Activated naive CD4-positive, alpha-beta T cell treated with anti-CD3 and anti-CD28 coated beads for 36 hours (primary cell): ENCODE measurements at regions not wholly inside any gene's neighbourhood (a gene's known extent, or its start where the extent isn't known, plus 50 kb on each side); places are given as distances from the start of the nearest gene placed in this dataset.
"Not testable (repeated sequence)": the region's sequence is repeated elsewhere in the genome, so short reads cannot be mapped to it uniquely, and the experiment has no call there.

ENCODE experiments used
- CTCF ChIA-PET: fragments of 350-600 bp; sonication (Branson Sonifier 250); formaldehyde crosslinking; loops from one replicate; lab custom pipeline; 2021; ENCODE audit warnings: antibody characterized with exemption; lab: Charles Lee
- DNase-seq: peaks from one replicate; pipeline ENCODE4 v3.0.0-alpha.2; 2020
- H3K27ac Mint-ChIP-seq: one replicate; pipeline ENCODE4 v1.8.0; 2021; ENCODE audit warnings: mild to moderate bottlenecking, mixed read lengths
- H3K27me3 Mint-ChIP-seq: one replicate; pipeline ENCODE4 v1.8.0; 2021; ENCODE audit warnings: low read depth, mixed read lengths
- H3K36me3 Mint-ChIP-seq: one replicate; pipeline ENCODE4 v1.8.0; 2021; ENCODE audit warnings: low read depth, mixed read lengths
- H3K4me1 Mint-ChIP-seq: one replicate; pipeline ENCODE4 v1.8.0; 2021; ENCODE audit warnings: low read depth, mixed read lengths
- H3K4me3 Mint-ChIP-seq: one replicate; pipeline ENCODE4 v1.8.0; 2021; ENCODE audit warnings: mild to moderate bottlenecking, moderate library complexity, mixed read lengths
- H3K9me3 Mint-ChIP-seq: one replicate; pipeline ENCODE4 v1.8.0; 2021; ENCODE audit warnings: mixed read lengths
- intact Hi-C: fragments of 100-400 bp; cut with micrococcal nuclease; formaldehyde crosslinking; loops from one replicate; pipeline ENCODE4 v1.15.1; 2023

DNA sequence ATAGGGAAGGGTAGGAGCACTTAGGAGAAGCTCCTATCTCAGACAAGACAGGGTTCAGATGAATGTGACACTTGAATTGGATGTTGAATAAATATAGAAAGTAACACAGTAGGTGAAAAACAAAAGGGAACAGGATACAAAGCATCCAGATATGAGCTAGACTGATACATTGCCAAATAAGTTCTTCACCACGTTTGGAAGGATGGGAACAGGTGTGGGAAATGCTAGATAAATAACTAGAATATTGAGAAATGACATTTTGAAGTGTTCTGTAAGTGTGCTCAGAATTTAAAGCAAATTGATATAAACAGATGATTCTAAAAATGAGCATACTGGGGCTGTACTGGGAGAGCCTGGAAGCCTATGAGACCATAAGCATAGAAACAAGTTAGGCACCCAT lies 340.1 kb upstream of the PRR16 start:
- CTCF ChIA-PET = interaction anchor here (0.8 kb wide), 1 partner anchor 653 kb away, joined by 3 read pairs; no protein-coding TSS in a partner anchor
- H3K9me3 Mint-ChIP-seq = peaks cover 6% of the 10 kb centered on the region
- H3K4me3 Mint-ChIP-seq = no peak overlapping the region
- intact Hi-C loops = no loop called here
- H3K4me1 Mint-ChIP-seq = no peaks in the 10 kb centered on the region
- no peaks in the 10 kb centered on the region for H3K27me3 Mint-ChIP-seq
- no peak overlapping the region for H3K27ac Mint-ChIP-seq
- no peak for DNase-seq
- no peaks in the 10 kb centered on the region for H3K36me3 Mint-ChIP-seq

DNA sequence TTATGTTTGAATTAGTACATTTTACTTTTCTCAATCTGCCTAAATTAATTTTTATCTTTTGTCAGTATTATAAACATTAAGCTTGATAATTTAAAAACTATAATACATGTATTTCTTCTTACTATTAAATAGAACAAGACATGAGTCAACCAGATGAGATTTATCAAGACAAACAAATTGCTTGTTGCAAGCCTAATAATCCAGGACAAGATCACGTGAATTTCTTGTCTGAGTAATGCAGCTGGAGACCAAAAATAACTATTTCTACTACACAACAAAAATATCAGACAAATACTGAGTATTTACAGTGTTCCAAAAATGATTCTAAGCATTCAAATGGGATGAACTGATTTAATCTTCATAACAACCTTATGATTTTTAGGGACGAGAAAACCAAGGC lies 339.1 kb upstream of the PRR16 start:
- no peaks in the 10 kb centered on the region for H3K4me1 Mint-ChIP-seq
- H3K36me3 Mint-ChIP-seq = no peaks in the 10 kb centered on the region
- no peak overlapping the region for H3K27ac Mint-ChIP-seq
- peaks cover 5% of the 10 kb centered on the region for H3K9me3 Mint-ChIP-seq
- no peak for DNase-seq
- H3K4me3 Mint-ChIP-seq = no peak overlapping the region
- H3K27me3 Mint-ChIP-seq = no peaks in the 10 kb centered on the region
- intact Hi-C loops = no loop called here
- CTCF ChIA-PET = interaction anchor here (0.8 kb wide), 1 partner anchor 654 kb away, joined by 3 read pairs; no protein-coding TSS in a partner anchor

DNA sequence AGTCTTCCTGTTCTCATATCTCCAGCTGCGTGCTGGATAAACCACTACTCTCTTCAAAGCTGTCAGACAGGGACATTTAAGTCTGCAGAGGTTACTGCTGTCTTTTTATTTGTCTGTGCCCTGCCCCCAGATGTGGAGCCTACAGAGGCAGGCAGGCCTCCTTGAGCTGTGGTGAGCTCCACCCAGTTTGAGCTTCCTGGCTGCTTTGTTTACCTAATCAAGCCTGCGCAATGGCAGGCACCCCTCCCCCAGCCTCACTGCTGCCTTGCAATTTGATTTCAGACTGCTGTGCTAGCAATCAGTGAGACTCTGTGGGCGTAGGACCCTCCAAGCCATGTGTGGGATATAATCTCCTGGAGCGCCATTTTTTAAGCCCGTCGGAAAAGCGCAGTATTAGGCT lies 331.8 kb upstream of the PRR16 start:
- H3K4me3 Mint-ChIP-seq, intact Hi-C loops, CTCF ChIA-PET, H3K4me1 Mint-ChIP-seq, H3K27me3 Mint-ChIP-seq, H3K36me3 Mint-ChIP-seq, H3K27ac Mint-ChIP-seq, H3K9me3 Mint-ChIP-seq, DNase-seq: not testable (repeated sequence)

DNA sequence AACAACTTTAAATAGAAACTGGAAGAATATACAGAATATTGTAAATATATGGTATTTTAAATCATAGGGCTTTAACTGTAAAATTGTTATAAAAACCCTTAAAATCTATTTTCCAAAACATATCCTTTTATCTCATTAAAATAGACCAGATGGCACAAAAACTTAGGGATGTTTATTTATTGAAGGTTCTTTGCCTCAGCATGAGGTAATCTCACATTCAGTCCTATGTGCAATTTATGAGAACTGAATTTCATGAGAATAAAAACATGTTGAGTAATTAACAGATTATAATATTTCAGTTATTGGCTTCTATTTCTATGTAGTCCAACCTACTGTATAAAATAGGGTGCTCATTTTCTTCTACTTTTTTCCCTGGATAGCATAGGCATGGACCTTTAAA lies 329.2 kb upstream of the PRR16 start:
- intact Hi-C loops = no loop called here
- CTCF ChIA-PET = no interaction called here
- Mint-ChIP-seq H3K27me3 (no peaks in the 10 kb centered on the region), H3K4me1 (no peaks in the 10 kb centered on the region), H3K27ac (no peak overlapping the region), H3K4me3 (no peak overlapping the region), H3K36me3 (no peaks in the 10 kb centered on the region), H3K9me3 (peaks cover 5% of the 10 kb centered on the region)
- no peak for DNase-seq

DNA sequence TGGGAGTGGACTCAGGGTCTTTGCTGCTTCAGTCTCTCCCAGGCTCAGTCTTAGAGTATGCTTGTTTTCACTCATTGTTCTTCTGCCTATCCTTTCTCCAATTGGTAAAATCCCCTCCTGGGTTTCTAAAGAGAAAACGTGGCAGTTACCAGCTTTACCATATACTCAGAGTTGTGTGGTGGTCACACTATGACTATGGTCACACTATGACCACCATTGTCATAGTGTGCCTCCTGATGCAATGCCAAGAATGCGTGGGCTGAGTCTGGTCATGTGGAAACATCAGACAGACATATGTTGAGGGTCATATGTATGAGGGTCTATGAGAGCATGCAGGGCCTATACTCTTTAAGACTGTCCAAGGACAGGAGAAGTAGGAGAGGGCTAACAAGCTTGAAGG lies 326.5 kb upstream of the PRR16 start:
- Mint-ChIP-seq H3K4me1 (no peaks in the 10 kb centered on the region), H3K27ac (no peak overlapping the region), H3K27me3 (no peaks in the 10 kb centered on the region), H3K36me3 (no peaks in the 10 kb centered on the region), H3K4me3 (no peak overlapping the region), H3K9me3 (no peaks in the 10 kb centered on the region)
- intact Hi-C loops = no loop called here
- CTCF ChIA-PET = no interaction called here
- DNase-seq = no peak

DNA sequence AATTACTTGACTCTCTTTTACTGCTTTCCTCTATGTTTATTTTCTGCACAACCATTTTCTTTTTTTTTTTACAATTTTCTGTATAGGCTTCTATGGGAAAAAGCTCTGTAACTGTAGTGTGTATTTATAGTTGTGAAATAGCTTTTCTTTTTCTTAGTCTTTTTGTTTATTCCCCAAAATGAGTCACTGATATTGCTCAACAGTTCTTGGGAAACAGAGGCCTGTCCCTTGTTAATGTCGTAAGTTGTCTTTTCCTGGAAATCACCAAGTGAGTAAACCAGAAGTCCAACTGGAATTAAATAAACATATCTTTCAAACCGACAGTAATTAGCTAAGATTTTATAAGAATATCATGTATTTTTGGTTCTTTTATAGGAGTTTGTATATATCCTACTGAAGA lies 325.1 kb upstream of the PRR16 start:
- no peak overlapping the region for H3K27ac Mint-ChIP-seq

DNA sequence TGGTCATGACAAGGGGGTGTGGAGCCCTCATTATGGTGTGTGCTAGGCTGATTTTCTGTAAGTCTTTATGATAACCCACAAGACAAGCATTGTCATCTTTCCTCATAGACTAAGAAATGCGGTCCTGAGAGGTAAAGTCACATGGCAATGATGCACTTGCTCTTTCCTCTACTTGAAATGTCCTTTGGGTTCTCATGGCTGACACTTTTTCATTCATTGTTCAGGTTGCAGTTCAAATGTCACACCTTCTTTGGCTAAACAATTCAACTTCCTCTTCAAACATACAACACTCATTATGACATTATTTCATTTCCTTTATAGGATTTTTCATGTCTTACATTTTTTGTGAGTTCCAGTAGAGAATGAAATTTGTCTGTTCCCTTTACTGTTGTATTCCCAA lies 323.6 kb upstream of the PRR16 start:
- H3K36me3 Mint-ChIP-seq = no peaks in the 10 kb centered on the region
- DNase-seq = no peak
- no peak overlapping the region for H3K4me3 Mint-ChIP-seq
- CTCF ChIA-PET = no interaction called here
- intact Hi-C loops = no loop called here
- no peak overlapping the region for H3K27ac Mint-ChIP-seq
- H3K9me3 Mint-ChIP-seq = no peaks in the 10 kb centered on the region
- H3K4me1 Mint-ChIP-seq = no peaks in the 10 kb centered on the region
- H3K27me3 Mint-ChIP-seq = no peaks in the 10 kb centered on the region

More for the DNA sequence above, 325.1 kb upstream of the PRR16 start:
- intact Hi-C loops = no loop called here
- Mint-ChIP-seq H3K4me3 (no peak overlapping the region), H3K9me3 (no peaks in the 10 kb centered on the region), H3K27me3 (no peaks in the 10 kb centered on the region), H3K36me3 (no peaks in the 10 kb centered on the region), H3K4me1 (no peaks in the 10 kb centered on the region)
- CTCF ChIA-PET = no interaction called here
- no peak for DNase-seq

DNA sequence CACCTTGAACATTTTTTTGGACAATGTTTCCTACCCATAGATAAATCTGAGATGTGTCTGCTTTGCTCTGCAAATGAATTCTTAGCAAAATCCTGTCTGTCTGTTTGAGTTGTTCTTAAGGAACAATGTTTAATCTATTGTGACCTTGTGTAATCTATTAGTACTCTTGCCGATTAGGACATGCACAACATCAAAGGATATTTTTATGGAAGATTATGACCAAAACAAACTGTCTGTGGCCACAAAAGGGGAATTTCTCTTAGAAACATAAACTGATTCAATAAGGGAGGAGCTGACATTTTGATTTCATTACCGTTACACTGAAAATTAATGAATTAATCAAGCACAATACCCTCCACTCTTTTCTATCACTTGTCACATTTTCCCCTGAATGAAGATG lies 323.0 kb upstream of the PRR16 start:
- H3K36me3 Mint-ChIP-seq = no peaks in the 10 kb centered on the region
- no peak for DNase-seq
- no peaks in the 10 kb centered on the region for H3K9me3 Mint-ChIP-seq
- H3K4me3 Mint-ChIP-seq = no peak overlapping the region
- CTCF ChIA-PET = no interaction called here
- no peaks in the 10 kb centered on the region for H3K27me3 Mint-ChIP-seq
- H3K27ac Mint-ChIP-seq = no peak overlapping the region
- H3K4me1 Mint-ChIP-seq = no peaks in the 10 kb centered on the region
- intact Hi-C loops = no loop called here

DNA sequence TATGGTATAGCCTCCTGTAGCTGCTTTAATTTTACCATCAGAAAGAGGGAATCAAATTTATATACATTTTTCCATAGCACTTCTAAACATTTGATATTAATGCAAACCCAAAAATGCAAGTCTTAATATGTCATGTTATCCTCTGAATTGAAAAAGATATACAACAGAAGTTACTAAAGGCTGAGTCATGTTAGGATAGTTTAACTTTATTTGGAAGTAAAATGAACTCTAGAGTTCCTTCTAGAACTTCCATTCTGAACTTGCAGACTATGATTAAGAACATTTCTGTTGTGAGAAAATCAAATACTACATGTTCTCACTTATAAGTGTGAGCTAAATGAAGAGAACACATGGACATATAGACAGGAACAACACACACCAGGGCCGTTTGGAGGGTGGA lies 317.3 kb upstream of the PRR16 start:
- no peaks in the 10 kb centered on the region for H3K36me3 Mint-ChIP-seq
- intact Hi-C loops = no loop called here
- H3K9me3 Mint-ChIP-seq = no peaks in the 10 kb centered on the region
- DNase-seq = no peak
- H3K27ac Mint-ChIP-seq = no peak overlapping the region
- H3K4me1 Mint-ChIP-seq = no peaks in the 10 kb centered on the region
- no peak overlapping the region for H3K4me3 Mint-ChIP-seq
- CTCF ChIA-PET = no interaction called here
- H3K27me3 Mint-ChIP-seq = no peaks in the 10 kb centered on the region

DNA sequence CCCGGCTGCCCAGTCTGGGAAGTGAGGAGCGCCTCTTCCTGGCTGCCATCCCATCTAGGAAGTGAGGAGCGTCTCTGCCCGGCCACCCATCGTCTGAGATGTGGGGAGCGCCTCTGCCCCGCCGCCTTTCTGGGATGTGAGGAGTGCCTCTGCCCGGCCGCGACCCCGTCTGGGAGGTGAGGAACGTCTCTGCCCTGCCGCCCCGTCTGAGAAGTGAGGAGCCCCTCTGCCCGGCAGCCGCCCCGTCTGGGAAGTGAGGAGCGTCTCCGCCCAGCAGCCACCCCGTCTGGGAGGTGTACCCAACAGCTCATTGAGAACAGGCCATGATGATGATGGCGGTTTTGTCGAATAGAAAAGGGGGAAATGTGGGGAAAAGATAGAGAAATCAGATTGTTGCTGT lies 316.2 kb upstream of the PRR16 start:
- H3K36me3 Mint-ChIP-seq, H3K27me3 Mint-ChIP-seq, CTCF ChIA-PET, H3K9me3 Mint-ChIP-seq, H3K27ac Mint-ChIP-seq, H3K4me1 Mint-ChIP-seq, intact Hi-C loops, DNase-seq, H3K4me3 Mint-ChIP-seq: not testable (repeated sequence)

DNA sequence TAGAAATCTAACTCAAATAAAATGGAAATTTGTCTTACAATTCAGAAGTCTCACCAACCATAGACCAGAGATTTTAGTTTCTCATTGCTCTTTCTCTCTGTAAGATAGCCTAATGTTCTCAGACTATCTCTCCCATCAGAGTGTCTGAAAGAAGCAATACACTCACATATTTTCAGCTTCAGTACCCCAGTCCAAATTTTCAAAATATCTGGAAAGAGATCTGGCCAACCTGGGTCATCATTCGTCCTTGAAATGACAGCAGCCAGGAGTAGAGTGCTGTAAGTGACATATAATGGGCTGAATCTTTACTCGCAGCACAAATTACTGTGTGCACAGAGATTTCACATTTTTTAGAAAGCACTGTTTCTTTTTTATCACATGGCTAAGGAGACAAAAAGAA lies 313.3 kb upstream of the PRR16 start:
- intact Hi-C loops = no loop called here
- Mint-ChIP-seq H3K4me1 (no peaks in the 10 kb centered on the region), H3K27ac (no peak overlapping the region), H3K27me3 (no peaks in the 10 kb centered on the region), H3K36me3 (no peaks in the 10 kb centered on the region), H3K4me3 (no peak overlapping the region), H3K9me3 (no peaks in the 10 kb centered on the region)
- CTCF ChIA-PET = no interaction called here
- no peak for DNase-seq

DNA sequence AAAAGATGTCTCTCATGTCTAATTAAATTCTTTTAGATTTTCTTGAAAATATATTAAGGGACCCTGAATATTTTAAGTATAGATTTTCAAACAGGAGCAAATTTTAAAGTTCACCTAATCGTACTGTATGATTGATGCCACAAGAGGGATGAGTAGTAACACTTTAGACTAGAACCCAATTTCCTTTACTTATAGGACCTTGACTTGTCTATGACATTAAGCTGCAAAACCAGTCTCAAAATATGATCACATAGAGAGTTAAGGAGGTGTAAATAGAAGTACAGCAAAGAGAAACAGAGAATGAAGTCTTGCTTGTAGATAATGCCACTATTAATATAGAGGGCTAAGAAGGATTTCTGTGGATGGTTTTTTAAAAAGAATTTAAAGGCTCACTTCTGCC lies 312.9 kb upstream of the PRR16 start:
- CTCF ChIA-PET = no interaction called here
- intact Hi-C loops = no loop called here
- no peaks in the 10 kb centered on the region for H3K9me3 Mint-ChIP-seq
- no peak overlapping the region for H3K27ac Mint-ChIP-seq
- no peaks in the 10 kb centered on the region for H3K27me3 Mint-ChIP-seq
- no peak for DNase-seq
- H3K4me1 Mint-ChIP-seq = no peaks in the 10 kb centered on the region
- no peak overlapping the region for H3K4me3 Mint-ChIP-seq
- H3K36me3 Mint-ChIP-seq = no peaks in the 10 kb centered on the region

DNA sequence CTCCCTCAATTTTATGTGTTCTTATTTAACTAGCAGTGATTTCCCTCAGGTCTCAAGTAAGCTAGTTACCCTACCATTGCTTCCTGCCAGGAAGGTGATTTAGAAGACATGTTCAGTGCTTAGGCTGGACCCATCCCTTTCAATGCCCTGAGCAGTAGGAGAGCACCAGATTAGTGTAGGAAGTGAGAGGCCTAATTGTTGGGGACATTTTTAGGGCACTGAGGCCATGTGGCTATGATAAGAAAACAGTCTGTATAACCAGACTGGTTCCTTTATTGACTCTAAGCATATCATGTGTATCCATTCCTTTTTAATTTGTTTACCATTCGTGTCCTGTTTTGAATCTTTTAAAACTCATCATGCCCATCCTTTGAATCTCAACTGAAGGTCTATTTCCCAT lies 312.3 kb upstream of the PRR16 start:
- intact Hi-C loops = no loop called here
- no peaks in the 10 kb centered on the region for H3K36me3 Mint-ChIP-seq
- no peak overlapping the region for H3K4me3 Mint-ChIP-seq
- H3K27ac Mint-ChIP-seq = no peak overlapping the region
- no peaks in the 10 kb centered on the region for H3K27me3 Mint-ChIP-seq
- no peak for DNase-seq
- H3K9me3 Mint-ChIP-seq = no peaks in the 10 kb centered on the region
- no peaks in the 10 kb centered on the region for H3K4me1 Mint-ChIP-seq
- CTCF ChIA-PET = no interaction called here

DNA sequence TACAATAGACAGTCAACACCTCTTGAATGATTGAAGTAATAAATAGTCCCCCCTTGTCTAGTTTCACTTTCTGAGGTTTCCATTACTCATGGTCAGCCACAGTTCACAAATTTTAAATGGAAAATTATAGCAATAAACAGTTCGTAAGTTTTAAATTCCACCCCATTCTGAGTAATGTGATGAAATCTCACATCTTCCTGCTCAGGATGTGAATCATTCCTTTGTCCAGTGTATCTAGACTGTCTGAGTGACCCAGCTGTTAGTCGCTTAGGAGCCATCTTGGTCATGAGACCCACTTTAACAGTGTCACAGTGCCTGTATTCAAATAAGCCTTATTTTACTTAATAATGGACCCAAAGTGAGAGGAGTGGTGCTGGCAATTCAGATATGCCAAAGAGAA lies 311.6 kb upstream of the PRR16 start:
- Mint-ChIP-seq H3K4me3 (no peak overlapping the region), H3K27me3 (no peaks in the 10 kb centered on the region), H3K9me3 (no peaks in the 10 kb centered on the region), H3K27ac (no peak overlapping the region), H3K4me1 (no peaks in the 10 kb centered on the region), H3K36me3 (no peaks in the 10 kb centered on the region)
- no peak for DNase-seq
- CTCF ChIA-PET = no interaction called here
- intact Hi-C loops = no loop called here
